HPDE6-E6E7 (cell line): ENCODE measurements at regions not wholly inside any gene's neighbourhood (a gene's known extent, or its start where the extent isn't known, plus 50 kb on each side); places are given as distances from the start of the nearest gene placed in this dataset.

ENCODE experiments used
- DNase-seq: peaks from one replicate; pipeline ENCODE4 v3.0.0; 2011; ENCODE audit warnings: missing footprints; ENCODE audit errors: extremely low spot score

DNA sequence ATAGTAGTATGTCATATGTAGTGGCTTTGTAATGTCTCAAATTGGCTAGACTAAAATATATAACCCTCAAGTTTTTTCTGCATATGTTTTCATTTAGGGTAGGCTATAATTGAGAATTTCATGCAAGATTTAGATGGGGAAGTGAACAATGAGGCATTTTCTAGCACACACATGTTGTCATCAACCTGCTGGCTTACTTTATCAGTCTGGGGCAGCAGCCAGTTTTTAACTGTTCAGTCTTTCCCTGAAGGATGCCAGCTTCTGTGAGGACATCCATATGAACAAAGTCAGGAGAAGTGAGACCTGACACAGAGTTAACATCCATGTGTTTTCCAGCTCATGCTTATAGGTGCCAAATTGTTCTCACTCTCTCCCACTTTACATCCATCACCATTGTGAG, 74.7 kb upstream of the OLFM3 start:
- DNase-seq, result no peak

DNA sequence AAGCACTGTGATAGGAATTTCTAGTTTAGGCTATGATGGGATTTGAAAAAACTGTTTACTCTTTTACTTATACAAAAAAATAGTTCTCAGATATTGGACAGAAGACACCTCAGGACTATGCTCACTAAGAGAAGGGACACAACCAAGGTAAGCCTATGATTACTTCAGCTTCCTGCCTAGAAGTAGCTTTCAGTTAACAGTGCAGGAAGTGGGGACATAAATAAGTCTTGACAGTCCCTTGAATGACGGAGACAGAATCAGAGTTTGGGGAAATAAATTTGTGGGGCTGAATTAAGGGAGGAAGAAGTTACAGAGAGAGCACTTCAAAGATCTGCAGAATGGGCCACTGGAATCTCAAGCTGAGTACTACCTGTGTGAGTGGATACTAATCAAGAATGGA, 53.8 kb upstream of the OLFM3 start:
- DNase-seq, result no peak

DNA sequence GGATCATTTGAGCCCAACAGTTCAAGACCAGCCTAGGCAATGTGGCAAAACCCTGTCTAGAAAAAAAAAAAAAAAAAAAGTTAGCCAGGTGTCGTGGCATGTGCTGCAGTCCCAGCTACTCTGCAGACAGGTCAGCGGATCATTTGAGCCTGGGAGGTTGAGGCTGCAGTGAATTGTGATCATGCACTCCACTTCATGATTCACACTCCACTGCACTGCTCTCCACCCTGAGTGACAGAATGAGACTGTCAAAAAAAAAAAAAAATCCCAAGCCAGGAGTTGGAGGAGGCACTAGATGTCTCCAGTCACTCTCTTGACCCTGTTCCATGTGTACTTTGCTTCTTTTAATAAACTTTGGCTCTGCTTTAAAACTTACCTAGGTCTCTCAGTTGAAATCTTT, 51.0 kb upstream of the OLFM3 start:
- DNase-seq, result no peak
